ENCODE measurements at regions not wholly inside any gene's neighbourhood (a gene's known extent, or its start where the extent isn't known, plus 50 kb on each side); places are given as distances from the start of the nearest gene placed in this dataset.
"Not testable (repeated sequence)": the region's sequence is repeated elsewhere in the genome, so short reads cannot be mapped to it uniquely, and the experiment has no call there.

- WGBS, result 85% methylated on average over 4 of the region's 4 CpGs
- H3K36me3 ChIP-seq (ENCODE audit: control insufficient read depth in 2 of 2, insufficient read depth in 2 of 2, low read length in 1 of 2), result no peaks in the 10 kb centered on the region
- no peak overlapping the region for H3K4me3 ChIP-seq (ENCODE audit: low read length in 2 of 2)
- H3K9me3 ChIP-seq (ENCODE audit: control insufficient read depth in 2 of 2, insufficient read depth in 1 of 2, low read length in 1 of 2), result no peaks in the 10 kb centered on the region
- H3K27me3 ChIP-seq (ENCODE audit: control insufficient read depth in 2 of 2, insufficient read depth in 1 of 2, low read length in 1 of 2), result no peaks in the 10 kb centered on the region
- H3K27ac ChIP-seq (ENCODE audit: low read depth in 1 of 2, low read length in 1 of 2), result no peak overlapping the region
- no peak for DNase-seq (ENCODE audit: low read depth in 6 of 9, low spot score in 9 of 9)
- no peaks in the 10 kb centered on the region for H3K4me1 ChIP-seq (ENCODE audit: control insufficient read depth in 2 of 2, insufficient read depth in 2 of 2, low read length in 2 of 2)
Measured at GRCh38 chr7:124649397-124650014, 116.1 kb downstream of the GPR37 start.

- no peak overlapping the region for H3K27ac ChIP-seq (ENCODE audit: low read depth in 1 of 2, low read length in 1 of 2)
- no peak overlapping the region for H3K4me3 ChIP-seq (ENCODE audit: low read length in 2 of 2)
- no peak for DNase-seq (ENCODE audit: low read depth in 6 of 9, low spot score in 9 of 9)
- no peaks in the 10 kb centered on the region for H3K4me1 ChIP-seq (ENCODE audit: control insufficient read depth in 2 of 2, insufficient read depth in 2 of 2, low read length in 2 of 2)
- H3K36me3 ChIP-seq (ENCODE audit: control insufficient read depth in 2 of 2, insufficient read depth in 2 of 2, low read length in 1 of 2), result no peaks in the 10 kb centered on the region
- no peaks in the 10 kb centered on the region for H3K9me3 ChIP-seq (ENCODE audit: control insufficient read depth in 2 of 2, insufficient read depth in 1 of 2, low read length in 1 of 2)
- H3K27me3 ChIP-seq (ENCODE audit: control insufficient read depth in 2 of 2, insufficient read depth in 1 of 2, low read length in 1 of 2), result no peaks in the 10 kb centered on the region
Measured at GRCh38 chr7:124647630-124648306, 117.8 kb downstream of the GPR37 start.

- no peaks in the 10 kb centered on the region for H3K27me3 ChIP-seq (ENCODE audit: control insufficient read depth in 2 of 2, insufficient read depth in 1 of 2, low read length in 1 of 2)
- H3K36me3 ChIP-seq (ENCODE audit: control insufficient read depth in 2 of 2, insufficient read depth in 2 of 2, low read length in 1 of 2), result no peaks in the 10 kb centered on the region
- H3K9me3 ChIP-seq (ENCODE audit: control insufficient read depth in 2 of 2, insufficient read depth in 1 of 2, low read length in 1 of 2), result no peaks in the 10 kb centered on the region
- no peak overlapping the region for H3K27ac ChIP-seq (ENCODE audit: low read depth in 1 of 2, low read length in 1 of 2)
- H3K4me1 ChIP-seq (ENCODE audit: control insufficient read depth in 2 of 2, insufficient read depth in 2 of 2, low read length in 2 of 2), result no peaks in the 10 kb centered on the region
- WGBS, result 95% methylated on average over 5 of the region's 5 CpGs
- DNase-seq (ENCODE audit: low read depth in 6 of 9, low spot score in 9 of 9), result no peak
- no peak overlapping the region for H3K4me3 ChIP-seq (ENCODE audit: low read length in 2 of 2)
Measured at GRCh38 chr7:124645704-124646103, 119.9 kb downstream of the GPR37 start.

GRCh38 chr7:124643311-124643811, 122.2 kb downstream of the GPR37 start:
- Histone ChIP-seq H3K4me1 (ENCODE audit: control insufficient read depth in 2 of 2, insufficient read depth in 2 of 2, low read length in 2 of 2) (no peaks in the 10 kb centered on the region), H3K27me3 (ENCODE audit: control insufficient read depth in 2 of 2, insufficient read depth in 1 of 2, low read length in 1 of 2) (no peaks in the 10 kb centered on the region), H3K9me3 (ENCODE audit: control insufficient read depth in 2 of 2, insufficient read depth in 1 of 2, low read length in 1 of 2) (no peaks in the 10 kb centered on the region), H3K4me3 (ENCODE audit: low read length in 2 of 2) (no peak overlapping the region), H3K27ac (ENCODE audit: low read depth in 1 of 2, low read length in 1 of 2) (no peak overlapping the region), H3K36me3 (ENCODE audit: control insufficient read depth in 2 of 2, insufficient read depth in 2 of 2, low read length in 1 of 2) (no peaks in the 10 kb centered on the region)
- DNase-seq (ENCODE audit: low read depth in 6 of 9, low spot score in 9 of 9), result no peak

- no peak overlapping the region for H3K4me3 ChIP-seq (ENCODE audit: low read length in 2 of 2)
- H3K36me3 ChIP-seq (ENCODE audit: control insufficient read depth in 2 of 2, insufficient read depth in 2 of 2, low read length in 1 of 2), result no peaks in the 10 kb centered on the region
- 66% methylated on average over 1 of the region's 1 CpG for WGBS
- no peaks in the 10 kb centered on the region for H3K4me1 ChIP-seq (ENCODE audit: control insufficient read depth in 2 of 2, insufficient read depth in 2 of 2, low read length in 2 of 2)
- no peaks in the 10 kb centered on the region for H3K9me3 ChIP-seq (ENCODE audit: control insufficient read depth in 2 of 2, insufficient read depth in 1 of 2, low read length in 1 of 2)
- no peak overlapping the region for H3K27ac ChIP-seq (ENCODE audit: low read depth in 1 of 2, low read length in 1 of 2)
- no peak for DNase-seq (ENCODE audit: low read depth in 6 of 9, low spot score in 9 of 9)
- H3K27me3 ChIP-seq (ENCODE audit: control insufficient read depth in 2 of 2, insufficient read depth in 1 of 2, low read length in 1 of 2), result no peaks in the 10 kb centered on the region
Measured at GRCh38 chr7:124635416-124635815, 130.2 kb downstream of the GPR37 start.

GRCh38 chr7:124633740-124634139, 131.9 kb downstream of the GPR37 start:
- Histone ChIP-seq H3K27ac (ENCODE audit: low read depth in 1 of 2, low read length in 1 of 2) (no peak overlapping the region), H3K9me3 (ENCODE audit: control insufficient read depth in 2 of 2, insufficient read depth in 1 of 2, low read length in 1 of 2) (no peaks in the 10 kb centered on the region), H3K4me1 (ENCODE audit: control insufficient read depth in 2 of 2, insufficient read depth in 2 of 2, low read length in 2 of 2) (no peaks in the 10 kb centered on the region), H3K4me3 (ENCODE audit: low read length in 2 of 2) (no peak overlapping the region), H3K27me3 (ENCODE audit: control insufficient read depth in 2 of 2, insufficient read depth in 1 of 2, low read length in 1 of 2) (no peaks in the 10 kb centered on the region), H3K36me3 (ENCODE audit: control insufficient read depth in 2 of 2, insufficient read depth in 2 of 2, low read length in 1 of 2) (no peaks in the 10 kb centered on the region)
- 94% methylated on average over 6 of the region's 6 CpGs for WGBS
- no peak for DNase-seq (ENCODE audit: low read depth in 6 of 9, low spot score in 9 of 9)

GRCh38 chr7:124630395-124630794, 135.2 kb downstream of the GPR37 start:
- 96% methylated on average over 3 of the region's 3 CpGs for WGBS
- no peaks in the 10 kb centered on the region for H3K36me3 ChIP-seq (ENCODE audit: control insufficient read depth in 2 of 2, insufficient read depth in 2 of 2, low read length in 1 of 2)
- H3K27me3 ChIP-seq (ENCODE audit: control insufficient read depth in 2 of 2, insufficient read depth in 1 of 2, low read length in 1 of 2), result no peaks in the 10 kb centered on the region
- H3K9me3 ChIP-seq (ENCODE audit: control insufficient read depth in 2 of 2, insufficient read depth in 1 of 2, low read length in 1 of 2), result no peaks in the 10 kb centered on the region
- H3K4me3 ChIP-seq (ENCODE audit: low read length in 2 of 2), result no peak overlapping the region
- DNase-seq (ENCODE audit: low read depth in 6 of 9, low spot score in 9 of 9), result no peak
- no peaks in the 10 kb centered on the region for H3K4me1 ChIP-seq (ENCODE audit: control insufficient read depth in 2 of 2, insufficient read depth in 2 of 2, low read length in 2 of 2)
- no peak overlapping the region for H3K27ac ChIP-seq (ENCODE audit: low read depth in 1 of 2, low read length in 1 of 2)

DNA sequence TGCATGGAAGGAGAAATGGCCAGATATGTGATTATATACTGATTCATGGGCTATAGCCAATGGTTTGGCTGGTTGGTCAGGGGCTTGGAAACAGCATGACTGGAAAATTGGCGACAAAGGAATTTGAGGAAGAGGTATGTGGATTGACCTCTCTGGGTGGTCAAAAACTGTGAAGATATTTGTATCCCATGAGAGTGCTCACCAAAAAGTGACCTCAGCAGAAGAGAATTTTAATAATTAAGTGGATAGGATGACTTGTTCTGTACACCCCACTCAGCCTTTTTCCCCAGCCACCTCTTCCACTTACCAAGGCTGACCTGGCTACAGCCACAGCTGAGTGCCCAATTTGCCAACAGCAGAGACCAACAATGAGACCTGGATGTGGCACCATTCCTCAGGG, 146.7 kb downstream of the GPR37 start:
- no peak overlapping the region for H3K27ac ChIP-seq (ENCODE audit: low read depth in 1 of 2, low read length in 1 of 2)
- DNase-seq (ENCODE audit: low read depth in 6 of 9, low spot score in 9 of 9), result no peak
- peaks cover 0 to 5% of the 10 kb centered on the region in 2 donors for H3K9me3 ChIP-seq (ENCODE audit: control insufficient read depth in 2 of 2, insufficient read depth in 1 of 2, low read length in 1 of 2)
- H3K36me3 ChIP-seq (ENCODE audit: control insufficient read depth in 2 of 2, insufficient read depth in 2 of 2, low read length in 1 of 2), result no peaks in the 10 kb centered on the region
- no peaks in the 10 kb centered on the region for H3K4me1 ChIP-seq (ENCODE audit: control insufficient read depth in 2 of 2, insufficient read depth in 2 of 2, low read length in 2 of 2)
- no peaks in the 10 kb centered on the region for H3K27me3 ChIP-seq (ENCODE audit: control insufficient read depth in 2 of 2, insufficient read depth in 1 of 2, low read length in 1 of 2)
- 90% methylated on average over 1 of the region's 1 CpG for WGBS
- no peak overlapping the region for H3K4me3 ChIP-seq (ENCODE audit: low read length in 2 of 2)

DNA sequence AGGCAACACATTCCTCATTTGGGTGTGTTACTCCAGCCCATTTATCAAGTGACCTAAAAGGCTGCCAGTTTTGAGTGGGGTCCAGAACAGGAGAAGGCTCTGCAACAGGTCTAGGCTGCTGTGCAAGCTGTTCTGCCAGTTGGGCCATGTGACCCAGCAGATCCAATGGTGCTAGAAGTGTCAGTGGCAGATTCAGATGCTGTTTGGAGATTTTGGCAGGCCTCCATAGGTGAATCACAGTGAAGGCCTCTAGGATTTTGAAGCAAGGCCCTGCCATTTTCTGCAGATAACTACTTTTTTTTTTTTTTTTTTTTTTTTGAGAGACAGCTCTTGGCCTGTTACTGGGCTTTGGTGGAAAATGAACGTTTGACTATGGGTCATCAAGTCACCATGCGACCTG, 147.5 kb downstream of the GPR37 start:
- not testable (repeated sequence) for H3K36me3 ChIP-seq (ENCODE audit: control insufficient read depth in 2 of 2, insufficient read depth in 2 of 2, low read length in 1 of 2); H3K27ac ChIP-seq (ENCODE audit: low read depth in 1 of 2, low read length in 1 of 2); H3K27me3 ChIP-seq (ENCODE audit: control insufficient read depth in 2 of 2, insufficient read depth in 1 of 2, low read length in 1 of 2); H3K4me3 ChIP-seq (ENCODE audit: low read length in 2 of 2); H3K9me3 ChIP-seq (ENCODE audit: control insufficient read depth in 2 of 2, insufficient read depth in 1 of 2, low read length in 1 of 2); DNase-seq (ENCODE audit: low read depth in 6 of 9, low spot score in 9 of 9); H3K4me1 ChIP-seq (ENCODE audit: control insufficient read depth in 2 of 2, insufficient read depth in 2 of 2, low read length in 2 of 2)
- 87% methylated on average over 2 of the region's 2 CpGs for WGBS

All from thymus (tissue), 11 donors.